Neural crest cell (in vitro differentiated cells): ENCODE measurements at regions not wholly inside any gene's neighbourhood (a gene's known extent, or its start where the extent isn't known, plus 50 kb on each side); places are given as distances from the start of the nearest gene placed in this dataset.
"Not testable (repeated sequence)": the region's sequence is repeated elsewhere in the genome, so short reads cannot be mapped to it uniquely, and the experiment has no call there.

Experiments
- DNase-seq: peaks from one replicate; pipeline ENCODE4 v3.0.0; 2021; ENCODE audit warnings: low read depth, mixed read lengths, low spot score
- H3K27ac Mint-ChIP-seq: one replicate; pipeline ENCODE4 v1.8.0; 2021; ENCODE audit warnings: mild to moderate bottlenecking, mixed read lengths; ENCODE audit not compliant: unreplicated experiment
- H3K27me3 Mint-ChIP-seq: 2 replicates; pipeline ENCODE4 v1.8.0; 2021; ENCODE audit warnings: low read depth, mild to moderate bottlenecking, mixed read lengths
- H3K36me3 Mint-ChIP-seq: 2 replicates; pipeline ENCODE4 v1.8.0; 2021; ENCODE audit warnings: low read depth, mild to moderate bottlenecking, mixed read lengths
- H3K4me1 Mint-ChIP-seq: 2 replicates; pipeline ENCODE4 v1.8.0; 2021; ENCODE audit warnings: mixed read lengths
- H3K4me3 Mint-ChIP-seq: one replicate; pipeline ENCODE4 v1.8.0; 2021; ENCODE audit warnings: mild to moderate bottlenecking, mixed read lengths
- H3K9me3 Mint-ChIP-seq: 2 replicates; pipeline ENCODE4 v1.8.0; 2021; ENCODE audit warnings: mixed read lengths
- CTCF ChIP-seq: fragments of 200-600 bp; sonication (generic); conservative IDR thresholded peaks from 2 replicates; pipeline ENCODE4 v1.5.0; 2021; ENCODE audit warnings: antibody characterized with exemption, mild to moderate bottlenecking

- no peaks in the 10 kb centered on the region for H3K4me1 Mint-ChIP-seq
- H3K36me3 Mint-ChIP-seq: no peaks in the 10 kb centered on the region
- no peak for TF ChIP-seq CTCF
- DNase-seq: no peak
- no peaks in the 10 kb centered on the region for H3K27me3 Mint-ChIP-seq
- H3K27ac Mint-ChIP-seq: no peak overlapping the region
- H3K9me3 Mint-ChIP-seq: no peaks in the 10 kb centered on the region
- no peak overlapping the region for H3K4me3 Mint-ChIP-seq
Measured at GRCh38 chrX:148080593-148080992, 99.5 kb downstream of the FMR1NB start.

GRCh38 chrX:148084611-148085010 is 103.5 kb downstream of the FMR1NB start:
- H3K27me3 Mint-ChIP-seq: no peaks in the 10 kb centered on the region
- no peak for DNase-seq
- no peaks in the 10 kb centered on the region for H3K4me1 Mint-ChIP-seq
- no peaks in the 10 kb centered on the region for H3K9me3 Mint-ChIP-seq
- H3K36me3 Mint-ChIP-seq: no peaks in the 10 kb centered on the region
- H3K27ac Mint-ChIP-seq: no peak overlapping the region
- no peak for TF ChIP-seq CTCF
- no peak overlapping the region for H3K4me3 Mint-ChIP-seq

- no peak for DNase-seq
- Mint-ChIP-seq H3K4me3 (no peak overlapping the region), H3K27ac (no peak overlapping the region), H3K36me3 (peaks cover 2% of the 10 kb centered on the region), H3K4me1 (peaks cover 8% of the 10 kb centered on the region), H3K9me3 (peaks cover 14% of the 10 kb centered on the region), H3K27me3 (no peaks in the 10 kb centered on the region)
- TF ChIP-seq CTCF: no peak
Measured at GRCh38 chrX:148120151-148120550, 139.0 kb downstream of the FMR1NB start.

- TF ChIP-seq CTCF: no peak
- no peak for DNase-seq
- peaks cover 9% of the 10 kb centered on the region for H3K9me3 Mint-ChIP-seq
Measured at GRCh38 chrX:148120999-148121623, 140.0 kb downstream of the FMR1NB start.

GRCh38 chrX:148128872-148129505 is 147.9 kb downstream of the FMR1NB start:
- DNase-seq: peak; percentile 9
- H3K4me3 Mint-ChIP-seq: peak overlapping the region; percentile 85

More at GRCh38 chrX:148120999-148121623, 140.0 kb downstream of the FMR1NB start:
- H3K36me3 Mint-ChIP-seq: no peaks in the 10 kb centered on the region
- H3K27ac Mint-ChIP-seq: no peak overlapping the region
- H3K27me3 Mint-ChIP-seq: no peaks in the 10 kb centered on the region
- no peaks in the 10 kb centered on the region for H3K4me1 Mint-ChIP-seq
- H3K4me3 Mint-ChIP-seq: no peak overlapping the region

GRCh38 chrX:148133105-148133725 is 152.1 kb downstream of the FMR1NB start:
- H3K4me3 Mint-ChIP-seq: no peak overlapping the region
- peak; percentile 47 for TF ChIP-seq CTCF
- no peaks in the 10 kb centered on the region for H3K27me3 Mint-ChIP-seq
- no peak for DNase-seq
- no peaks in the 10 kb centered on the region for H3K36me3 Mint-ChIP-seq
- peaks cover 2% of the 10 kb centered on the region for H3K9me3 Mint-ChIP-seq
- H3K4me1 Mint-ChIP-seq: peaks cover 7% of the 10 kb centered on the region
- no peak overlapping the region for H3K27ac Mint-ChIP-seq

More at GRCh38 chrX:148128872-148129505, 147.9 kb downstream of the FMR1NB start:
- H3K27me3 Mint-ChIP-seq, H3K4me1 Mint-ChIP-seq, H3K9me3 Mint-ChIP-seq, H3K36me3 Mint-ChIP-seq: not testable (repeated sequence)
- H3K27ac Mint-ChIP-seq: peak overlapping the region; percentile 96
